ENCODE measurements at regions not wholly inside any gene's neighbourhood (a gene's known extent, or its start where the extent isn't known, plus 50 kb on each side); places are given as distances from the start of the nearest gene placed in this dataset.

DNA sequence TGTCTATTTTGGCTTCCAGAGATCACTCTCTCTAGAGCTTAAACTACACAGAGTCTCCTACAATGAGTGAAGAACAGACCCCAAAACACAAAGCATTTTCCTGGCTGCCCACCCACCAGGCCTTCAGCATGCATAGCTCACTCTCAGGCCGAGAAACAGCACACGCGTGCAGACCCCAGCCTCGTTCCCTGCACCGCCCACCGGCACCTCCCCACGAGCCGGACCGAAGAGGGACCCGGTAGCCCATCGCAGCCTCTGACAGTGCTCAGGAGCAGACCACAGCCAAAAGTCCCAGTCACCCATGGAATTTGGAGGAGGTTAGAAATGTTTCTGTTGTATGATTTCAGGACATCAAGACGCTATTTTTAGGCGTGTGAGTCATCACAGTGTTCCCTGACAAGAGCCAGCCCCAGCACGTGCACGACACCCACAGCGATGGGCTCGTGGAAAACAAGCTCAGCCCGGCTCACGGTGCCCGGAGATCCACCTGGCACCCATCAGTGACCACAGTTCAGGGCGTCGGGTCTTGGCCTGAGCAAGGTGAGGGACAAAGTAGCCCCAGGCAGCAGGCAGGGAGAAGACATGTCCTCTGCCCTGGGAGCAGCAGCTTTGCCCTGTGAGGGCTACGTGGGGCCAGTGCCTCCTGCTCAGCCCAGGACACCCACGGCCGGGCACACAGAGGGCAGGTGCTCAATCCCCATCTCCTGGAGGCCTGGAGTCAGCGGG, 50.1 kb upstream of the SPACA7 start:
- DNase-seq: no peak
- Histone ChIP-seq H3K27ac (no peak overlapping the region), H3K4me3 (no peak overlapping the region), H3K4me1 (no peaks in the 10 kb centered on the region), H3K27me3 (peaks cover 4% of the 10 kb centered on the region; the same call in 1 of the 2 replicates), H3K9me3 (replicated peaks) (no peaks in the 10 kb centered on the region), H3K36me3 (no peaks in the 10 kb centered on the region)
